OCI-LY7 (cell line): ENCODE measurements at regions not wholly inside any gene's neighbourhood (a gene's known extent, or its start where the extent isn't known, plus 50 kb on each side); places are given as distances from the start of the nearest gene placed in this dataset.

Experiments
- BruUV-seq: library from RNA; stranded (reverse); fragments of 400-500 nt; replicated peaks from 2 replicates; lab custom pipeline; 2021; lab: Mats Ljungman, UMichigan
- CTCF ChIA-PET: fragments of 300-600 bp; sonication (Branson Sonifier 250); formaldehyde crosslinking; loops from one replicate; lab custom pipeline; 2022; ENCODE audit warnings: antibody characterized with exemption; ENCODE audit not compliant: unreplicated experiment; lab: Charles Lee
- POLR2A ChIA-PET: fragments of 300-600 bp; sonication (Branson Sonifier 250); formaldehyde crosslinking; loops from one replicate; lab custom pipeline; 2022; ENCODE audit warnings: antibody characterized with exemption; lab: Charles Lee
- DNase-seq: peaks from one replicate; pipeline ENCODE4 v3.0.0-alpha.2; 2015; ENCODE audit warnings: low spot score
- H2AFZ ChIP-seq: fragments of 200-600 bp; sonication (generic), shearing (Covaris generic); 2 replicates; pipeline ENCODE4 v1.6.1; 2014; ENCODE audit warnings: mild to moderate bottlenecking, antibody characterized with exemption, low read length, moderate library complexity
- H3K27ac ChIP-seq: fragments of 200-600 bp; sonication (generic); 2 replicates; pipeline ENCODE4 v1.5.1; 2014; ENCODE audit warnings: mixed run types, low read depth, mild to moderate bottlenecking, moderate library complexity, low read length, inconsistent platforms; ENCODE audit not compliant: poor library complexity, severe bottlenecking
- H3K36me3 ChIP-seq: fragments of 200-600 bp; sonication (generic); 2 replicates; pipeline ENCODE4 v1.6.1; 2014; ENCODE audit warnings: mild to moderate bottlenecking, antibody characterized with exemption, low read length, moderate library complexity, mixed read lengths; ENCODE audit not compliant: insufficient read depth
- H3K4me1 ChIP-seq: fragments of 200-600 bp; sonication (generic); 2 replicates; pipeline ENCODE4 v1.5.1; 2014; ENCODE audit warnings: mild to moderate bottlenecking, low read length; ENCODE audit not compliant: insufficient read depth, poor library complexity, severe bottlenecking
- H3K4me2 ChIP-seq: fragments of 200-600 bp; sonication (generic); 2 replicates; pipeline ENCODE4 v1.6.1; 2014; ENCODE audit warnings: mild to moderate bottlenecking, low read length
- H3K4me3 ChIP-seq: fragments of 200-600 bp; sonication (generic); 2 replicates; pipeline ENCODE4 v1.5.1; 2014; ENCODE audit warnings: mild to moderate bottlenecking, low read depth, low read length; ENCODE audit not compliant: poor library complexity, severe bottlenecking
- H3K79me2 ChIP-seq: fragments of 200-600 bp; sonication (generic); 2 replicates; pipeline ENCODE4 v1.6.1; 2016; ENCODE audit warnings: low read depth, mild to moderate bottlenecking, low read length, moderate library complexity, mixed read lengths; ENCODE audit not compliant: insufficient read depth
- H3K9me2 ChIP-seq: fragments of 200-600 bp; sonication (generic); 2 replicates; pipeline ENCODE4 v1.6.1; 2016; ENCODE audit warnings: mild to moderate bottlenecking, low read length, mixed read lengths; ENCODE audit not compliant: insufficient read depth
- H3K9me3 ChIP-seq: fragments of 200-600 bp; sonication (generic); 2 replicates; pipeline ENCODE4 v1.6.1; 2014; ENCODE audit warnings: mild to moderate bottlenecking, mixed run types, low read length, mixed read lengths
- H4K20me1 ChIP-seq: fragments of 200-600 bp; sonication (generic); 2 replicates; pipeline ENCODE4 v1.6.1; 2014; ENCODE audit warnings: mild to moderate bottlenecking, antibody characterized with exemption, low read length, moderate library complexity, mixed read lengths; ENCODE audit not compliant: insufficient read depth
- EZH2phosphoT487 ChIP-seq: fragments of 200-600 bp; sonication (generic); IDR thresholded peaks from 2 replicates; pipeline ENCODE4 v1.6.1; 2018; ENCODE audit warnings: low read depth, borderline replicate concordance, mild to moderate bottlenecking, mixed run types, antibody characterized with exemption, low read length, moderate library complexity, mixed read lengths
- intact Hi-C: fragments of 100-400 bp; cut with micrococcal nuclease; formaldehyde crosslinking; loops from one replicate; pipeline ENCODE4 v1.10.0; 2022; ENCODE audit not compliant: unreplicated experiment
- TF ChIP-seq, protein P1 (sequence below): fragments of 200-600 bp; sonication (generic); conservative IDR thresholded peaks from 2 replicates; pipeline ENCODE4 v1.5.1; 2014; ENCODE audit warnings: mild to moderate bottlenecking, antibody characterized with exemption, low read length, moderate library complexity, mixed read lengths

DNA sequence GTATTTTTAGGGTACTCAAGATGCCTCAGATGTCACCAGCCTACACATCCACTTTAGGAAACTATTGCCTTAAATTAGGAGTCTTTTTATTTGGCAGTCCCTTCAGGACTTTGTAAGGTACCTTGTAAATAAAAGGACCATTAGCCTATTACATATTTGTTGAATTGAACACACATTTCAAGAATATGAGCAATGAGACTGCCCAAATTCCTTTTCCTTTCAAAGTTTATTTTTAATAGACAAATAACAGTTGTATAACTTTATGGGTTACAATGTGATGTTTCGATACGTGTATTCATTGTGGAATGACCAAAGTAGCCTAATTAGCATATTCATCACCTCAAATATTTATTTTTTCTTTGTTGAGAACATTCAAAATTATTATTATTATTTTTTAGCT lies 176.7 kb upstream of the PDZRN3 start:
- intact Hi-C loops = no loop called here
- TF ChIP-seq, protein P1, sequence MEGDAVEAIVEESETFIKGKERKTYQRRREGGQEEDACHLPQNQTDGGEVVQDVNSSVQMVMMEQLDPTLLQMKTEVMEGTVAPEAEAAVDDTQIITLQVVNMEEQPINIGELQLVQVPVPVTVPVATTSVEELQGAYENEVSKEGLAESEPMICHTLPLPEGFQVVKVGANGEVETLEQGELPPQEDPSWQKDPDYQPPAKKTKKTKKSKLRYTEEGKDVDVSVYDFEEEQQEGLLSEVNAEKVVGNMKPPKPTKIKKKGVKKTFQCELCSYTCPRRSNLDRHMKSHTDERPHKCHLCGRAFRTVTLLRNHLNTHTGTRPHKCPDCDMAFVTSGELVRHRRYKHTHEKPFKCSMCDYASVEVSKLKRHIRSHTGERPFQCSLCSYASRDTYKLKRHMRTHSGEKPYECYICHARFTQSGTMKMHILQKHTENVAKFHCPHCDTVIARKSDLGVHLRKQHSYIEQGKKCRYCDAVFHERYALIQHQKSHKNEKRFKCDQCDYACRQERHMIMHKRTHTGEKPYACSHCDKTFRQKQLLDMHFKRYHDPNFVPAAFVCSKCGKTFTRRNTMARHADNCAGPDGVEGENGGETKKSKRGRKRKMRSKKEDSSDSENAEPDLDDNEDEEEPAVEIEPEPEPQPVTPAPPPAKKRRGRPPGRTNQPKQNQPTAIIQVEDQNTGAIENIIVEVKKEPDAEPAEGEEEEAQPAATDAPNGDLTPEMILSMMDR = no peak
- no peak for TF ChIP-seq EZH2phosphoT487
- BruUV-seq = no TSS peak
- Histone ChIP-seq H3K9me2 (no peaks in the 10 kb centered on the region), H3K4me2 (no peak overlapping the region), H4K20me1 (no peaks in the 10 kb centered on the region), H3K4me3 (no peak overlapping the region), H3K27ac (no peak overlapping the region), H3K4me1 (no peaks in the 10 kb centered on the region), H3K36me3 (no peaks in the 10 kb centered on the region), H3K79me2 (no peaks in the 10 kb centered on the region), H2AFZ (no peak overlapping the region), H3K9me3 (no peaks in the 10 kb centered on the region)
- ChIA-PET CTCF (no interaction called here), POLR2A (interaction anchor here (0.5 kb wide), 1 partner anchor 11 kb away, joined by 6 read pairs; no protein-coding TSS in a partner anchor)
- DNase-seq = no peak

DNA sequence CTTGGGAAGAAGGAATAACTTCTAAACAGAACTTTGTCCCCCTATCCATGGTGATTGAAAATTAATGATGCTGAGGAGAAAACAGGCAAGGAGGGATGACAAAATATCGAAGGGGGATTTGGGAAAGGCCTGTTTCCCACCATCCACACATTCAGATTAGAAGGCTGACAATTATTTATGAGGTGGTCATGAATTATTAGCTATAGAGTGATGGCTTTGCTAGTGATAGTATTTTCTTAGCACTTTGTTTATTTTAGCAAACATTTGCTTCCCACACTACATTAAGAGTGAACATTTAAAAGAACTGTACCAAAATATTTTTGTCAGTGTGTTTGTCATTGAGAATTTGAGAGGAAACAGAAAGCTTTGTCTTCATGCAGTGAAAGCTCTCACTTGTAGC lies 172.6 kb upstream of the PDZRN3 start:
- Histone ChIP-seq H3K36me3 (no peaks in the 10 kb centered on the region), H3K4me1 (no peaks in the 10 kb centered on the region), H3K79me2 (no peaks in the 10 kb centered on the region), H3K4me3 (no peak overlapping the region), H3K9me2 (no peaks in the 10 kb centered on the region), H4K20me1 (no peaks in the 10 kb centered on the region), H3K9me3 (no peaks in the 10 kb centered on the region), H3K4me2 (no peak overlapping the region), H3K27ac (no peak overlapping the region), H2AFZ (no peak overlapping the region)
- POLR2A ChIA-PET = interaction anchor here (0.9 kb wide), 1 partner anchor 102 kb away, joined by 3 read pairs; no protein-coding TSS in a partner anchor
- CTCF ChIA-PET = no interaction called here
- no peak for DNase-seq
- BruUV-seq = no TSS peak
- no peak for TF ChIP-seq EZH2phosphoT487
- intact Hi-C loops = no loop called here

DNA sequence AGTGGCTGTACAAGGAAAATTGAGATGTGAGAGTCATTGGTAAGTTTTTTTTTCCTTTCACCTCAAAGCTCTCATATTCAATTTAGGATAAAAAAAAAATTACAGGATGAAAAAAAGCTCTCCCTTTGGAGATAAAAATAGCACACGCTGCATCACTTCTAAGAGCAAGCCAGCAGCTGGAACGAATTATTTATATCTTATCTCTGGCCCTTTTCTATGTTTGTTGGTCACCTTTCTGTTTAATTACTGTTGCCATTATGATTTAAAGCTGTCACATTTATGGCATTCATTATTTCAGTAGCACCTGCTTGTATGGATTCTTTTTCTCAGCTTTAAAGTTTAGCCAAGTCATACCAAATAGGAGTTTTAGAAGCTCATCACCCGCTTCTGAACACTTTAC lies 171.6 kb upstream of the PDZRN3 start:
- Histone ChIP-seq H2AFZ (no peak overlapping the region), H3K9me3 (no peaks in the 10 kb centered on the region), H3K4me2 (no peak overlapping the region), H4K20me1 (no peaks in the 10 kb centered on the region), H3K4me3 (no peak overlapping the region), H3K36me3 (no peaks in the 10 kb centered on the region), H3K79me2 (no peaks in the 10 kb centered on the region), H3K4me1 (no peaks in the 10 kb centered on the region), H3K27ac (no peak overlapping the region), H3K9me2 (no peaks in the 10 kb centered on the region)
- TF ChIP-seq EZH2phosphoT487 = no peak
- TF ChIP-seq, protein P1 = no peak
- intact Hi-C loops = no loop called here
- BruUV-seq = no TSS peak
- CTCF ChIA-PET = no interaction called here
- POLR2A ChIA-PET = interaction anchor here (0.7 to 0.9 kb wide), 3 partner anchors 101 to 1058 kb away, joined by 3 read pairs; no protein-coding TSS in a partner anchor
- DNase-seq = no peak
